ENCODE measurements at regions not wholly inside any gene's neighbourhood (a gene's known extent, or its start where the extent isn't known, plus 50 kb on each side); places are given as distances from the start of the nearest gene placed in this dataset.

DNA sequence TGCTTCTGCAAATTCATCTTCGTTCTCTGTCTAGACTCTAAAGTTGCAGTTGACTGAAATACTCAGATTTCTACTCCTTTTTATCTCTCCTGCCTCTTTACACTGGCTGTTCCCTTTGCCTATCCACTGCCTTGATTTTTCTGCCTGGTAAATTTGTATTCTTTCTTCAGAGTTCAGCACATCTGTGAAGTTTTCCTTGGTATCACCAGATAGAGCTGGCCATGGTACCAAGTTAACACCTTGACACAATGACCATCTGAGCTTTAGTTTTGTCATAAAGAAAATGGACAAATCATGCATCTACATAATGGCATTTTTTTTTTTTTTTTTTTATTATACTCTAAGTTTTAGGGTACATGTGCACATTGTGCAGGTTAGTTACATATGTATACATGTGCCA lies 143.0 kb downstream of the PPP1R3A start:
- TF ChIP-seq CTCF (conservative IDR thresholded peaks at IDR 0.05; ENCODE audit: low read depth, low read length) (no peak), SMC3 (IDR thresholded peaks at IDR 0.05; ENCODE audit: low read depth, low read length) (no peak), RFX5 (IDR thresholded peaks at IDR 0.05; ENCODE audit: low read depth, low read length) (no peak), POLR2A (IDR thresholded peaks at IDR 0.05; ENCODE audit: low read depth, low read length) (no peak), CEBPB (IDR thresholded peaks at IDR 0.05; ENCODE audit: low read depth, low read length) (no peak), RCOR1 (IDR thresholded peaks at IDR 0.05; ENCODE audit: insufficient replicate concordance, low read length) (no peak), RAD21 (IDR thresholded peaks at IDR 0.05; ENCODE audit: low read length) (no peak)

Measured in IMR-90 (cell line).